GM15510 (cell line): ENCODE measurements at regions not wholly inside any gene's neighbourhood (a gene's known extent, or its start where the extent isn't known, plus 50 kb on each side); places are given as distances from the start of the nearest gene placed in this dataset.

Experiments
- POLR2A ChIP-seq: IDR thresholded peaks from 3 replicates; pipeline ENCODE4 v1.6.1; 2011; ENCODE audit warnings: borderline replicate concordance; ENCODE audit not compliant: insufficient read length; ENCODE audit errors: extremely low read depth

DNA sequence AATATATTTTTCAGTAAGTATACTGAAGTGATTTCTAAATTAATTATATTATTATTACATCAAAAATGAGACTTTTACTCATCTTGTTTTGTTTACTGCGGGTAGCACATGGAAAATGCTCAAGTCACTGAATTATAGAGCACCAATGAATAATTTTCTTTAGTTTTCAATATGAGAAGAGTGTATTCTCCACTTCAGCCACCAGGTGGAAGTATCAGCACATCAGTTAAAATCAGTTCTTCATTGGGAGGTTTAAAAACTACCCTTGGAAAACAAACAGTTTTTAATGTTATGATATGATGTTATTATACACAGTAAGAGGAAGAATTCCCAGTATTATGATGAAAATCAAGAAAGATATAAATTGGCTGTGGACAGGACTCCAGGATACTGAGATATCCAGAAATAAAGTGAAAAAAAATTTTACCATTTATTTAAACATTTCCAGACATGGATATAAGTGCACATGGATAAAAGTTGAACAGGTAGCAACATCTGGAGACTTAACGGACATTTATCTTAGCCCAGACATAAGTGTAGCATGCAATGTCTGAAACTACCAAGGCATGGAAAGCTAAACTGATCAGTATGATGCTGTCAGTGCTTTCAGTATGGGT, 467.3 kb downstream of the KCNJ2 start:
- TF ChIP-seq POLR2A, result no peak

GRCh38 chr17:70642059-70642458, 472.7 kb downstream of the KCNJ2 start:
- TF ChIP-seq POLR2A, result no peak

DNA sequence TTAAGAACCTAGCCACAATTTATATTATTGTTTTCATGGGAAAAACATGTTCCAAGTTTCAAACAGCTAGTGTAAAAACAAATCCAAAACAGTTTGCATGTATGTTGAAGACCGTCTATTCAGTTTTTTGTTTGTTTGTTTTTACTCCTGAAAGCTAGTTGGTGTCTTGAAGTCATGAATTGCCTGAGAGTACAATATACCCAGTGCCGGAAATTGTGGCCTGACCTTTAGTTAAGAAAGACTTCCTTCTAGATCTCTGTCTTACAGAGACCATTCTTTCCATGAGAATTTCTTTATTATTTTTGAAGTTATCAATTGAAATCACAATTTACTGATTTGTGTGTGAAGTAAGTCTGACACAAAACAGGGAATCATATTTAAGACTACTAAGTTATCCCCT, 474.8 kb downstream of the KCNJ2 start:
- TF ChIP-seq POLR2A, result no peak

- TF ChIP-seq POLR2A, result no peak
These were observed 477.3 kb downstream of the KCNJ2 start for GRCh38 chr17:70646673-70647072.

- no peak for TF ChIP-seq POLR2A
These were observed 478.8 kb downstream of the KCNJ2 start for GRCh38 chr17:70648166-70648565.

GRCh38 chr17:70653850-70654249, 484.5 kb downstream of the KCNJ2 start:
- no peak for TF ChIP-seq POLR2A

- TF ChIP-seq POLR2A, result no peak
These were observed 485.4 kb downstream of the KCNJ2 start for GRCh38 chr17:70654706-70655105.

GRCh38 chr17:70655176-70655958, 486.0 kb downstream of the KCNJ2 start:
- no peak for TF ChIP-seq POLR2A

GRCh38 chr17:70658317-70658716, 489.0 kb downstream of the KCNJ2 start:
- no peak for TF ChIP-seq POLR2A

DNA sequence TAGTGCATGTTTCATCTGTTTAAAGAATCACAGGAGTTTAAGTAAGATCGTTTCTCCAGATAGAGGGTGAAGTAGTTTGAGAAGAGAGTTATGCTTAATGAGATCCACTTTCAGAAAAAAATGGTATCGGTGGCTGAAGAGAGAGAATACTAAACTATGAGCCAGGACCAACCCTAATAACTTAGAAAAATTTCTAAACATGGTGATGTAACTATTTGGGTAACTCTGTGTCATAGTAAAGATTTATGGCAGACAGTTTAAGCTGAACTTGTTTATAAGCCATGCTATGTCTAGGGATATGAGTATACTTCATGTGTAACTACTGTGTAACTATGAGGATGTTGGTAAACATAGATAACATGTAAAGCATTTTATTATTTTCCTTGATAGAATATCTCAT, 489.5 kb downstream of the KCNJ2 start:
- no peak for TF ChIP-seq POLR2A

DNA sequence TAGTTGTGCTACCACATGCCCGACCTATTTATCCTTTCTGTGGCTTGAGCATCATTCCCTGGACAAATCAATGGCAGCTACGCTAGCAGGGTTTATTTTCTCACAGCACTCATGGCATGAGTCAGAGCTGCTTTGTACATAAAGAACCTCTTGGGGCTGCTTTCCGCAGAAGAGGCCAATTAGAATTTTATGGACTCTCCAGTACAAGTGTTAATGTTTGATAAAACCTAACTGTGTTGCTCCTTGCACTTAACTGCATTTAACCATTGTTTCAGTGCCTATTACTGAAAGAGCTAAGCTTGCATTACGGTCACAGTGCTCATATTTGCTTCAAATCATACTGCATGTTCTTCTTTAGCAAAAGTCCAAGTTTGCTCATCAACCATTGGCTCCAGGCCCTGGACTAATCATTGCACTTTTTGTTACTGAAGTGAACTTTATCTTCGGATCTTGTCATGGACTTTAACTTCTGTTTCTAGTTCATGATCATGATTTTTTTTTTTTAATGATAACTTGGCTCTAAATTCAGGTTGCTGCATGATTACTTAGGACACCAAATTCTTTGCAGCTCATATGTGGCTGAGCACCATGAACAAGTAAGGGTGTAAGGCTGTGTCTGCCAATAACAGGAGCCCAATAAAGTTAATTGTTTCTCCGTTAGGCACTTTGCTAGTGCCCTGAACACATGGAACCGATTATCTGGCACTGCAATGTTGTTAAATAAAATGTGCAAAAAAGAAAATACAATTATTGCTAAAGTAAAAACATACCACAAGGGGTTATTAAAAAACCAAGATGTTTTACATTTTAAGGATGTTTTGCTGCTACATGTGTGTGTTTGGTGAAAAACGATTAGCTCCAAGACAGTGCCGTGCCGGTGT, 492.2 kb downstream of the KCNJ2 start:
- TF ChIP-seq POLR2A, result no peak

DNA sequence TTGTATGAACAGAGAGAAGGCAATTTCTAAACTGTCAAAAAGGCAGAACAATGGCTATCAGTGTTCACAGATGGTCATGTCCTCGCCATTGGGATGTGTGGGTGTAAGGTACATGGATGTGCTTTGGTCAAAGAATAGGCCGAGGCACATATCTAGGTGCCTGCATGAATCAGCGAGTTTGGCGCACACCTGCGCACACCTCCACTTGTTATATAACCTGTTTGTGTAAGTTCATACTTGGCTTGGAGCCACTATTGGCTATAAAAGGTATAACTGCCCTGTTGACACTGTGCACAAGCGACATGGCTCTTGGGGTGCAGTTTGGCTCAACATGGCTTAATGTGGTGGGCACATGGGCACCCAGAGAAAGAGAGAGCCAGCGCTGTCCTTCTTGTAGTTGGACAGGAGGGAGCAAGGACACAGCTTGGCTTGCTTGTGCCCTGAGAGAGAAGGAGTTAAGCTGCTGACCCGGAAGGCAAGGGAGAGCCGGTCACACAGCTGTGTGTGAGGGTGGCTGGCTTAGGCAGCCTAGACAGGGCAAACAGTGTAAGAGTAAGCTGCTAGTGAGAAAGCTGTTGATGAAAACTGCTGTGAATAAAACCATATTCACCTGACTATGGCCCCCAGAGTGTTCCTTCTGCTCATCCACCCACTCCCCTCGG, 499.1 kb downstream of the KCNJ2 start:
- no peak for TF ChIP-seq POLR2A

DNA sequence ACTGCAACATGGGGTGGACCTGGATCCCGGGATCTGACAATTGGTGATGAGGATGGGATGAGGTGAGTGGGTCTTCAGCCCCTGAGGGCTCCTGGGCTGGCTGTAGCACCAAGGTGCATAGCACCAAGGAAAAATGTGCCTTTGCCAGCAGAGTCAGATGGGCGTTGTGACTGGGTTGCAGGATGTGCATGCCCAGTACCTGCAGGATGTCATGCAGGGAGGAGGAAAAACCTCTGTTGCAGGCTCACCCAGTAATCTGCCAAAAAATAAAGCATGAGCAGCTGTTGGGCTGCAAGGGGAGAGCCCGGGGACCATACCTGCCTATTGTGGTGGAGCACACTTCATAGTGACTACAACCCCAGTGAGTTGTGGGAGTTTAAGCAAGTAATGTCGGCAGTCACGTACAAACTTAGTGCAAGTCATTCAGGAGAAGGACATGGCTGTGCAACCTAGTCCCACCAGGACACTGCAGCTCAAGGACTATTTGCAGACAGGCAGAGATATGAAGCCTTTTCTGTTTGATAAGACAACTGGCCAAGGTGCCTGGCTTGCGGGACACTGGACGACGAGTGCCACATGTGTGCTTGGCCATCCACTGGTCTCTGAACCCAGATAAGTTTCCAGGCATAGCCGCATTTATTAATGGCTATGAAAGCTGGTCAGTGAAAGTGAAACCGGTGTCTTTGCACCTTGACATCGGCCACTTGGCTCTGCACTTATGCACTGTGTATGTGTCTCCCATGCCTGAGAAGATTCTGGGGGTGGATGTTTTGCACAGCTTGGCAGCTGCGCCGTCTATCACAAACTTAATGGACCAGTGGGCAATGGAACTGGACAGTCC, 499.8 kb downstream of the KCNJ2 start:
- no peak for TF ChIP-seq POLR2A

DNA sequence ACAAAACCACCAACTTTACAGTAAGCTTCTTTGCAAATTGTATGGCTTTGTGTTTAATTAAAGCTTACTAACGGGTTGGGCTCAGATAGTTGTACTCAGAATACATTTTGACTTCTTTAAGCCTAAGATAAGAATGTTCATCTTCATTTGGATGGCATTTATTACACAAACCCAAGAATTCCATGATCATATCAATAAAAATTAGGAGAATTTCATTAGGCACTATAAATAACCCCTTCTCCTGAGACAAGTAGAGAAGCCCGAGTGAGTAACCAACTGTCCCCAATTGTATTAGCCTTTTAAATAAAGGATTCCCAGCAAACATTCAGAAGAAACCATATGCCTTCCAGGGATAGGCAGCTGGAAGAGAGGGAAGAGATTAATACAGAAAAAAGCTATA, 504.7 kb downstream of the KCNJ2 start:
- no peak for TF ChIP-seq POLR2A
